Panc1 (cell line): ENCODE measurements at regions not wholly inside any gene's neighbourhood (a gene's known extent, or its start where the extent isn't known, plus 50 kb on each side); places are given as distances from the start of the nearest gene placed in this dataset.

Source experiments
- ATAC-seq: fragments of 200-7000 bp; cut with Tn5 transposase; 2 replicates; pipeline ENCODE4 v1.9.1; 2020; ENCODE audit warnings: mild to moderate bottlenecking, moderate library complexity
- BruUV-seq: library from RNA; stranded (reverse); fragments of 400-500 nt; replicated peaks from 2 replicates; lab custom pipeline; 2021; lab: Mats Ljungman, UMichigan
- CTCF ChIA-PET: fragments of 300-600 bp; sonication (Branson Sonifier 250); formaldehyde crosslinking; loops from one replicate; lab custom pipeline; 2022; ENCODE audit warnings: antibody characterized with exemption; lab: Charles Lee
- POLR2A ChIA-PET: fragments of 300-600 bp; sonication (Branson Sonifier 250); formaldehyde crosslinking; loops from one replicate; lab custom pipeline; 2022; ENCODE audit warnings: antibody characterized with exemption; lab: Charles Lee
- DNase-seq: peaks from one replicate; pipeline ENCODE4 v3.0.0-alpha.2; 2010; ENCODE audit warnings: low read depth, low spot score
- H3K27ac ChIP-seq: 2 replicates; pipeline ENCODE4 v1.5.1; 2011; ENCODE audit warnings: mild to moderate bottlenecking, low read length, inconsistent platforms
- H3K27me3 ChIP-seq: fragments of 200-500 bp; sonication (Bioruptor generic); 2 replicates; pipeline ENCODE4 v1.6.0; 2014; ENCODE audit warnings: low read length, inconsistent platforms; ENCODE audit not compliant: control insufficient read depth, insufficient read depth
- H3K36me3 ChIP-seq: fragments of 200-500 bp; sonication (Bioruptor generic); 2 replicates; pipeline ENCODE4 v1.5.1; 2014; ENCODE audit warnings: inconsistent platforms, mild to moderate bottlenecking, low read length, moderate library complexity; ENCODE audit not compliant: control insufficient read depth, insufficient read depth
- H3K4me1 ChIP-seq: 2 replicates; pipeline ENCODE4 v1.5.1; 2011; ENCODE audit warnings: inconsistent platforms, mild to moderate bottlenecking, low read length, moderate library complexity; ENCODE audit not compliant: control insufficient read depth, insufficient read depth
- H3K4me3 ChIP-seq, 2 experiments: 2 replicates each; pipeline ENCODE4 v1.5.1; 2011 to 2012; ENCODE audit warnings: low read depth in 2 of 2, low read length in 2 of 2, mild to moderate bottlenecking in 2 of 2, inconsistent platforms in 1 of 2, moderate library complexity in 1 of 2
- H3K9me3 ChIP-seq: fragments of 200-500 bp; sonication (Bioruptor generic); 2 replicates; pipeline ENCODE4 v1.5.1; 2014; ENCODE audit warnings: low read depth, mild to moderate bottlenecking, inconsistent platforms, low read length, moderate library complexity; ENCODE audit not compliant: control insufficient read depth, insufficient read depth
- CTCF ChIP-seq: fragments of 450-650 bp; IDR thresholded peaks from 2 replicates; pipeline ENCODE4 v1.5.1; 2017; ENCODE audit warnings: mild to moderate bottlenecking
- POLR2AphosphoS5 ChIP-seq: IDR thresholded peaks from 2 replicates; pipeline ENCODE4 v1.6.1; 2012; ENCODE audit warnings: mild to moderate bottlenecking, low read depth, low read length, moderate library complexity
- REST ChIP-seq, 2 experiments: IDR thresholded peaks; 2 replicates each; pipeline ENCODE4 v1.6.1; 2011 to 2012; ENCODE audit warnings: low read depth in 2 of 2, control low read depth in 1 of 2, low read length in 1 of 2, mild to moderate bottlenecking in 1 of 2, moderate library complexity in 1 of 2; ENCODE audit not compliant: insufficient read depth in 1 of 2
- SIN3A ChIP-seq: IDR thresholded peaks from 2 replicates; pipeline ENCODE4 v1.6.1; 2012; ENCODE audit warnings: low read depth, mild to moderate bottlenecking, low read length, moderate library complexity, borderline replicate concordance; ENCODE audit not compliant: insufficient read depth
- TCF7L2 ChIP-seq: IDR thresholded peaks from 2 replicates; pipeline ENCODE4 v1.6.1; 2011; ENCODE audit warnings: mild to moderate bottlenecking, low read depth, low read length, inconsistent platforms
- in situ Hi-C: cut with HindIII; loops from 2 replicates; pipeline ENCODE4 v1.10.0; 2016; ENCODE audit warnings: low sequenced_read_pairs, low pct_unique_long_range_greater_than_20kb
- intact Hi-C: fragments of 100-400 bp; cut with micrococcal nuclease; formaldehyde crosslinking; loops from one replicate; pipeline ENCODE4 v1.10.0; 2022; ENCODE audit not compliant: unreplicated experiment

GRCh38 chrX:22424919-22425318, 152.2 kb downstream of the CBLL2 start:
- intact Hi-C loops (no loop called here), in situ Hi-C loops (no loop called here)
- Histone ChIP-seq H3K4me1 (no peaks in the 10 kb centered on the region), H3K27me3 (no peaks in the 10 kb centered on the region), H3K27ac (no peak overlapping the region), H3K9me3 (no peaks in the 10 kb centered on the region), H3K4me3 (no peak overlapping the region), H3K36me3 (no peaks in the 10 kb centered on the region)
- DNase-seq (no peak), ATAC-seq (no peak)
- TF ChIP-seq REST (IDR thresholded peaks at IDR 0.05; ENCODE audit: insufficient read depth in 1 of 2, low read depth in 2 of 2, low read length in 1 of 2), result no peak
- TF ChIP-seq CTCF, result no peak
- no peak for TF ChIP-seq SIN3A
- TF ChIP-seq TCF7L2, result no peak
- TF ChIP-seq POLR2AphosphoS5, result no peak
- CTCF ChIA-PET, result no interaction called here
- POLR2A ChIA-PET, result no interaction called here
- no TSS peak for BruUV-seq

GRCh38 chrX:22429704-22430103, 157.0 kb downstream of the CBLL2 start:
- no TSS peak for BruUV-seq
- Histone ChIP-seq H3K27ac (no peak overlapping the region), H3K9me3 (no peaks in the 10 kb centered on the region), H3K4me1 (no peaks in the 10 kb centered on the region), H3K4me3 (no peak overlapping the region), H3K27me3 (no peaks in the 10 kb centered on the region), H3K36me3 (no peaks in the 10 kb centered on the region)
- POLR2A ChIA-PET, result no interaction called here
- intact Hi-C loops (no loop called here), in situ Hi-C loops (no loop called here)
- TF ChIP-seq CTCF, result no peak
- TF ChIP-seq POLR2AphosphoS5, result no peak
- TF ChIP-seq TCF7L2, result no peak
- TF ChIP-seq REST (IDR thresholded peaks at IDR 0.05; ENCODE audit: insufficient read depth in 1 of 2, low read depth in 2 of 2, low read length in 1 of 2), result no peak
- TF ChIP-seq SIN3A, result no peak
- DNase-seq, result no peak
- CTCF ChIA-PET, result no interaction called here
- no peak for ATAC-seq
